ENCODE measurements at regions not wholly inside any gene's neighbourhood (a gene's known extent, or its start where the extent isn't known, plus 50 kb on each side); places are given as distances from the start of the nearest gene placed in this dataset.

GRCh38 chr17:72255481-72255880 is 134.7 kb downstream of the SOX9 start:
- Histone ChIP-seq H3K4me3 (no peak overlapping the region), H3K79me2 (no peaks in the 10 kb centered on the region), H3K36me3 (replicated peaks; ENCODE audit: insufficient read depth, low read depth) (no peaks in the 10 kb centered on the region), H3K4me2 (no peak overlapping the region), H3K27me3 (no peaks in the 10 kb centered on the region), H3K27ac (no peak overlapping the region), H3K4me1 (ENCODE audit: insufficient read depth) (no peaks in the 10 kb centered on the region), H2AFZ (no peak overlapping the region), H3K9me3 (ENCODE audit: low read depth) (no peaks in the 10 kb centered on the region), H3K9me2 (replicated peaks; ENCODE audit: insufficient read depth) (no peaks in the 10 kb centered on the region), H4K20me1 (ENCODE audit: insufficient read depth, poor library complexity, severe bottlenecking) (no peaks in the 10 kb centered on the region)
- 64% methylated on average over 3 of the region's 3 CpGs for WGBS (ENCODE audit: low lambda C conversion rate, missing lambda C conversion rate)
- TF ChIP-seq CTCF (IDR thresholded peaks at IDR 0.05; ENCODE audit: poor library complexity), result no peak
- no peak for TF ChIP-seq EZH2phosphoT487 (IDR thresholded peaks at IDR 0.05; ENCODE audit: low read depth, severe bottlenecking, unreplicated experiment)
- no peak for TF ChIP-seq EZH2 (IDR thresholded peaks at IDR 0.05; ENCODE audit: borderline replicate concordance)
- DNase-seq (ENCODE audit: low spot score), result no peak

GRCh38 chr17:72258711-72259110 is 137.9 kb downstream of the SOX9 start:
- H3K9me2 ChIP-seq (replicated peaks; ENCODE audit: insufficient read depth), result no peaks in the 10 kb centered on the region
- no peak for DNase-seq (ENCODE audit: low spot score)

GRCh38 chr17:72259922-72260321 is 139.1 kb downstream of the SOX9 start:
- TF ChIP-seq EZH2 (IDR thresholded peaks at IDR 0.05; ENCODE audit: borderline replicate concordance), result no peak
- TF ChIP-seq EZH2phosphoT487 (IDR thresholded peaks at IDR 0.05; ENCODE audit: low read depth, severe bottlenecking, unreplicated experiment), result no peak
- no peak for TF ChIP-seq CTCF (IDR thresholded peaks at IDR 0.05; ENCODE audit: poor library complexity)
- no peak overlapping the region for H2AFZ ChIP-seq
- H3K9me3 ChIP-seq (ENCODE audit: low read depth), result no peaks in the 10 kb centered on the region
- no peak overlapping the region for H3K4me3 ChIP-seq
- no peaks in the 10 kb centered on the region for H3K4me1 ChIP-seq (ENCODE audit: insufficient read depth)
- H4K20me1 ChIP-seq (ENCODE audit: insufficient read depth, poor library complexity, severe bottlenecking), result no peaks in the 10 kb centered on the region
- no peaks in the 10 kb centered on the region for H3K36me3 ChIP-seq (replicated peaks; ENCODE audit: insufficient read depth, low read depth)
- no peaks in the 10 kb centered on the region for H3K27me3 ChIP-seq
- no peak for DNase-seq (ENCODE audit: low spot score)
- H3K4me2 ChIP-seq, result no peak overlapping the region
- no peaks in the 10 kb centered on the region for H3K79me2 ChIP-seq
- WGBS (ENCODE audit: low lambda C conversion rate, missing lambda C conversion rate), result 72% methylated on average over 6 of the region's 6 CpGs
- no peak overlapping the region for H3K27ac ChIP-seq
- no peaks in the 10 kb centered on the region for H3K9me2 ChIP-seq (replicated peaks; ENCODE audit: insufficient read depth)

More at GRCh38 chr17:72258711-72259110, 137.9 kb downstream of the SOX9 start:
- no peaks in the 10 kb centered on the region for H3K9me3 ChIP-seq (ENCODE audit: low read depth)
- TF ChIP-seq EZH2phosphoT487 (IDR thresholded peaks at IDR 0.05; ENCODE audit: low read depth, severe bottlenecking, unreplicated experiment) (no peak), CTCF (IDR thresholded peaks at IDR 0.05; ENCODE audit: poor library complexity) (no peak), EZH2 (IDR thresholded peaks at IDR 0.05; ENCODE audit: borderline replicate concordance) (no peak)
- H3K79me2 ChIP-seq, result no peaks in the 10 kb centered on the region
- H3K4me1 ChIP-seq (ENCODE audit: insufficient read depth), result no peaks in the 10 kb centered on the region
- no peak overlapping the region for H2AFZ ChIP-seq
- H3K27me3 ChIP-seq, result no peaks in the 10 kb centered on the region
- H3K4me2 ChIP-seq, result no peak overlapping the region
- no peaks in the 10 kb centered on the region for H3K36me3 ChIP-seq (replicated peaks; ENCODE audit: insufficient read depth, low read depth)
- H4K20me1 ChIP-seq (ENCODE audit: insufficient read depth, poor library complexity, severe bottlenecking), result no peaks in the 10 kb centered on the region
- WGBS (ENCODE audit: low lambda C conversion rate, missing lambda C conversion rate), result 92% methylated on average over 3 of the region's 3 CpGs
- no peak overlapping the region for H3K4me3 ChIP-seq
- H3K27ac ChIP-seq, result no peak overlapping the region

- H3K4me3 ChIP-seq, result no peak overlapping the region
- no peaks in the 10 kb centered on the region for H3K79me2 ChIP-seq
- H3K9me2 ChIP-seq (replicated peaks; ENCODE audit: insufficient read depth), result no peaks in the 10 kb centered on the region
- DNase-seq (ENCODE audit: low spot score), result no peak
- peaks cover 7% of the 10 kb centered on the region for H3K4me1 ChIP-seq (ENCODE audit: insufficient read depth)
- H4K20me1 ChIP-seq (ENCODE audit: insufficient read depth, poor library complexity, severe bottlenecking), result no peaks in the 10 kb centered on the region
- H3K27ac ChIP-seq, result no peak overlapping the region
- H3K36me3 ChIP-seq (replicated peaks; ENCODE audit: insufficient read depth, low read depth), result no peaks in the 10 kb centered on the region
- no peak overlapping the region for H3K4me2 ChIP-seq
- H2AFZ ChIP-seq, result no peak overlapping the region
- H3K9me3 ChIP-seq (ENCODE audit: low read depth), result no peaks in the 10 kb centered on the region
- no peak for TF ChIP-seq EZH2 (IDR thresholded peaks at IDR 0.05; ENCODE audit: borderline replicate concordance)
- no peak for TF ChIP-seq CTCF (IDR thresholded peaks at IDR 0.05; ENCODE audit: poor library complexity)
- TF ChIP-seq EZH2phosphoT487 (IDR thresholded peaks at IDR 0.05; ENCODE audit: low read depth, severe bottlenecking, unreplicated experiment), result no peak
- H3K27me3 ChIP-seq, result no peaks in the 10 kb centered on the region
Measured at GRCh38 chr17:72262766-72263165, 141.9 kb downstream of the SOX9 start.
